Activated T-cell treated with anti-CD3 and anti-CD28 coated beads, Interleukin-2, amount 50 U/mL, for 48 hours (primary cell): ENCODE measurements at regions not wholly inside any gene's neighbourhood (a gene's known extent, or its start where the extent isn't known, plus 50 kb on each side); places are given as distances from the start of the nearest gene placed in this dataset.

Source experiments
- DNase-seq, 2 experiments: peaks; one replicate each; pipeline ENCODE4 v3.0.0-alpha.2; 2020

GRCh38 chr15:47950447-47950846 is 170.3 kb upstream of the SLC24A5 start:
- DNase-seq = no peak

GRCh38 chr15:47951781-47952180 is 169.0 kb upstream of the SLC24A5 start:
- DNase-seq = no peak

- no peak for DNase-seq
Observed at GRCh38 chr15:47954196-47954595, 166.6 kb upstream of the SLC24A5 start.

GRCh38 chr15:47955021-47955420 is 165.8 kb upstream of the SLC24A5 start:
- no peak for DNase-seq

GRCh38 chr15:47959617-47960413 is 161.0 kb upstream of the SLC24A5 start:
- DNase-seq = no peak

- DNase-seq = peak in 1 of 2 experiments; percentile 25
Observed at GRCh38 chr15:47961401-47962090, 159.2 kb upstream of the SLC24A5 start.

- DNase-seq = no peak
Observed at GRCh38 chr15:47963265-47963664, 157.5 kb upstream of the SLC24A5 start.

GRCh38 chr15:47964229-47964628 is 156.6 kb upstream of the SLC24A5 start:
- DNase-seq = no peak

GRCh38 chr15:47965297-47965696 is 155.5 kb upstream of the SLC24A5 start:
- no peak for DNase-seq

GRCh38 chr15:47968593-47968992 is 152.2 kb upstream of the SLC24A5 start:
- no peak for DNase-seq

- DNase-seq = no peak
Observed at GRCh38 chr15:47971637-47972036, 149.2 kb upstream of the SLC24A5 start.

GRCh38 chr15:47972738-47973137 is 148.1 kb upstream of the SLC24A5 start:
- DNase-seq = no peak

- no peak for DNase-seq
Observed at GRCh38 chr15:47974724-47975123, 146.1 kb upstream of the SLC24A5 start.

- DNase-seq = no peak
Observed at GRCh38 chr15:47975427-47975826, 145.4 kb upstream of the SLC24A5 start.

- DNase-seq = no peak
Observed at GRCh38 chr15:47983533-47983932, 137.3 kb upstream of the SLC24A5 start.

GRCh38 chr15:47985568-47985967 is 135.2 kb upstream of the SLC24A5 start:
- DNase-seq = no peak

- no peak for DNase-seq
Observed at GRCh38 chr15:47987461-47987860, 133.3 kb upstream of the SLC24A5 start.

- DNase-seq = no peak
Observed at GRCh38 chr15:47987908-47988532, 132.8 kb upstream of the SLC24A5 start.

GRCh38 chr15:47988564-47988963 is 132.2 kb upstream of the SLC24A5 start:
- DNase-seq = no peak

GRCh38 chr15:47990821-47991220 is 130.0 kb upstream of the SLC24A5 start:
- no peak for DNase-seq

- no peak for DNase-seq
Observed at GRCh38 chr15:47991357-47991756, 129.4 kb upstream of the SLC24A5 start.

- DNase-seq = no peak
Observed at GRCh38 chr15:47993051-47993450, 127.7 kb upstream of the SLC24A5 start.

- DNase-seq = no peak
Observed at GRCh38 chr15:47997195-47998080, 123.4 kb upstream of the SLC24A5 start.
